Stimulated activated CD8-positive, alpha-beta memory T cell treated with anti-CD3 and anti-CD28 coated beads, Interleukin-12 subunit alpha, Interleukin-12 subunit beta, amount 100 ng/mL, for 24 hours (primary cell): ENCODE measurements at regions not wholly inside any gene's neighbourhood (a gene's known extent, or its start where the extent isn't known, plus 50 kb on each side); places are given as distances from the start of the nearest gene placed in this dataset.

Experiments used
- DNase-seq: peaks from one replicate; pipeline ENCODE4 v3.0.0-alpha.2; 2020; ENCODE audit errors: extremely low read depth

- DNase-seq = no peak
These were observed 438.3 kb downstream of the UTRN start for GRCh38 chr6:144723431-144723830.

GRCh38 chr6:144724818-144725217 is 439.7 kb downstream of the UTRN start:
- DNase-seq = no peak

DNA sequence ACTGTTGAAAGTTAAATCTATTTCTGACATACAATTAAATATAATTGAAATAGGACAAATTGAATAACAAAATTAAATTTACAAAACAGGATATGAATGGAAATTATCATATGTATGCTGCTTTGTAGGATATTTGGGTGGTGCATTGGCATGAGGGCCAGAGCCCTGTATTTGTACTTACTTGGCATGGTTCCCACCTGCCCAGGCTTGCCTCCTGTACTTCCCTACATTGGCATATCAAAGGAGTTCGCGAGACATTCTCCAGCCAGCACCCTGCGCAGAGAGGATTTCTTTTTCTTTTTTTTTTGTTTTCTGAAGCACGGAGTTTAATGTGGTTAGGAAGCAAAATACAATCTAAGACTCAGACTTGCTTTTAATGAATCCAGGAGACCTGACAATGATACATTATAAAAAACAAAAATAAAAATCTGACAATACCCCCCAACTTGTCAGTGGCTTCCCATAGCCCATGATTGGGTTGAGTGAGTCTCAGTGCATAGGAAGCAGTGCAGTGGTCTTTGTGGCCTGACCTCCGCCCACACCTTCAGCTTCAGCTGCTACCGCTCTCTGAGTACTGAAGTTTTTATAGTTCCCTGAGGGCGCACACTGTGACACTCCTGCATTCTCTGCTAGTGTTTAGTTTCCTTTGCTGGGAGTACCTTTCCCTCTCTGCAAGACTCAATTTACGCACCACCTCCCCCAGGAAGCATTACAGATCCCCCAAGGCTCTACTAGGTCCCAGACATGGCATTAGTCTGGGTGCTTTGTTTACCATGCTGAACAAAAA is 440.8 kb downstream of the UTRN start:
- DNase-seq = peak; percentile 1

GRCh38 chr6:144728804-144729203 is 443.7 kb downstream of the UTRN start:
- no peak for DNase-seq

GRCh38 chr6:144729502-144729901 is 444.4 kb downstream of the UTRN start:
- no peak for DNase-seq

DNA sequence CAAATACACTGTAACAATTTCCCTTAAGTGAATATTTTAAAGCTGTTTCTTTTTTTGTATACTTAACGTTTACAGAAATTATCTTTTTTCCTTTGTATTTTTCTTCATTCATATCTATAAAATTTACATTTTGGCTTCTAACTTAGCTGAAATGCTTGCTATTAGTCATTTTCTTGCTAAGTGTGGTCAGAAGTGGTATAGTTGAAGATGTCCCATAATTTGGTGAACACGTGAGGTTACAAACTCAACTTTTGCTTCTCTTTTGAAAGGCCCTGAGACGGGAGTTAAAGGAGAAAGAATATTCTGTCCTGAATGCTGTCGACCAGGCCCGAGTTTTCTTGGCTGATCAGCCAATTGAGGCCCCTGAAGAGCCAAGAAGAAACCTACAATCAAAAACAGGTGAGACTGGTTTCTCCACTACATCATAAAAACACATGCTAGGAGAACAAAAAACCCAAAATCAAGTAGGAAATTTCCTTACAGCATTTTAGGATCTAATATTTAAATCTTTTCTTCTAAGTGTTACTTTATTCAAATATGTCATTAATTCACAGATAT is 445.0 kb downstream of the UTRN start:
- no peak for DNase-seq

DNA sequence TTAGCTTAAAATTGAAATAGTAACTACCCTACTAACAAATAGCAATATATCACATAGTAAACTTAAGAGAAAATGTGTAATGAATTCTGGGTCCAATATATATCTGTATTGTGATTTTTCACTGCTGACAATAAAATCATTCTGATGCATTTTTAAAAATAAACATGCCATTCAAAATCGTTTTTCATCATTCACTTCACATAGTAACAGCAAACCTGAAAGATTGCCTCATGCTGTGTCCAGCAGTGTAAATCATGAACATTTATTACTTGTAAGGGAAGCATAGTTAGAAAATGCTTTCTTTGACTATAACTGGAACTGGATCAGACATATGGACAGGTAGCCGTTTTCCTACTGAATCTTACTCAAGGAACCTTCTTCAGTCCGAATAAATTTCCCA is 446.1 kb downstream of the UTRN start:
- no peak for DNase-seq

DNA sequence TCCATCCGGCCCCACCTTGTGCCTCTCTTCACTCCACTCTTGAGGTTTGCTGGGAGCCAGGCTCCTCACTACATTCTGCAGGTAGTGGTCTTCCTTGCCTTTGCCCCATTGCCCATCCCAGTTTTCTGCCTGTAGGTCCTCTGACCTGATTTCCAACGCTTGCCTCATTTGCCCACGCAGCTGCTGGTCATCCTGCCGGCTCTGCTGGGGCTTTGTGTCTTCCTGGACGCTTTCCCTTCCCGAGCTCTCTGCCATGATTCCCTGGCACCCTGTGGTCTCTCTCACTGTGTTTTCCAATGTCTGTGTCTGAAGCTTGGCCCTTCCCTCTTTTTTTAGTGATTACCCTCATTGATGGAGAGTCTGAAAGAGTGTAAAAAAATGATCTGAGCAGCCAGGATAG is 451.6 kb downstream of the UTRN start:
- DNase-seq = no peak

- no peak for DNase-seq
These were observed 452.9 kb downstream of the UTRN start for GRCh38 chr6:144737998-144738397.

DNA sequence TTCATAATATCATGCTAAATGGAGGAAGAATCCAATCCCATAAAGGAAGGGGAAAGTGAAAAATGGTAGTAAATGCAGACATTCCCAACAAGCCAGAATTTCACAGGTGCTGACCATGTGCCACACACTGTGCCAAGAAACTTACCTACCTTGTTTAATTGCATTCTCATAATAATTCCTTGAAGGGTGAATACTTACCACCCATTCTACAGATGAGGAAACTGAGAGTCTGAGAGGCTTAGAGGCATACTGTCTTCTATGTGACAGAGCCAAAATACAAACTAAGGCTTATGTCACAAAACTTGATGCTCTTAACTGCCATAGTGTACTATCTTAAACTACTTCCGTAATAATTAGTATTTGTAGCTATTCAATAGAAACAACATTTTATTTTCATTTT is 454.7 kb downstream of the UTRN start:
- no peak for DNase-seq

GRCh38 chr6:144741659-144742058 is 456.5 kb downstream of the UTRN start:
- no peak for DNase-seq

- no peak for DNase-seq
These were observed 457.6 kb downstream of the UTRN start for GRCh38 chr6:144742779-144743178.

DNA sequence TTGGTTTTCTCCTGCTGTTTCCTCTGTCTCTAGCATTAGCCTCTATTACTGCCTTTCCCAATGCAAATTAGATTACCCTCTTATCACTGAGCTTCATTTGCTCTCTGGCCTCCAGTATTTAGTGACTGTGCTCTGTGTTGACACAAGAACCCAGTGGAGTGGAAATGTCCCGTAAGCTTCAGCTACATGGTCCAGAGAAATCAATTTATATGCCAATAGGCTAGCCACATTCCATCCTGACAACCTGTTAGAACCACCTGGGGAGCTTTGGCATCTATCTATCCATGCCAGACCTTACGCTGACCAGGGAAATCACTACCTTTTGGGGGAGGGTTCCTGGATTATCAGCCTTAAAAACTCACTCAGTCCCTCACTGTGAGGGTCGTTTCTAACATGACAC is 459.6 kb downstream of the UTRN start:
- no peak for DNase-seq

DNA sequence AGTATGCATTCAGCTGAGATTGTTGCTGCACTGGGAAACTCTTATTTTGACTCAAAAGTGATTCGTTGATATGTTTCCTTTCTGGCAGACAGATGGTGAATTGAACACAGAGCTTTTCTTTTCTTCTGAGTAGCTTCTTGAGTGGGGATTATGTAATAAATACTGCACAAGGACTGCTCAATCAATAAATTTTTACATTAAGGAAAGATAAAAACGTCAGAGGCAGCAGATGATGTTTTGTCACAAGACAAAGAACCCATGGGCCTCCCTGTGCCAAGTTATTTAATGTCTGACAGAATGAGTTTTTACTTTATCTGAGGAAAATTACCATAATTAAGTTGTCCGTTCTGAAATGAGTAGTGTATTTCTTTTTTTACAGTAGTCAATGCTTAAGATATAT is 460.3 kb downstream of the UTRN start:
- no peak for DNase-seq

DNA sequence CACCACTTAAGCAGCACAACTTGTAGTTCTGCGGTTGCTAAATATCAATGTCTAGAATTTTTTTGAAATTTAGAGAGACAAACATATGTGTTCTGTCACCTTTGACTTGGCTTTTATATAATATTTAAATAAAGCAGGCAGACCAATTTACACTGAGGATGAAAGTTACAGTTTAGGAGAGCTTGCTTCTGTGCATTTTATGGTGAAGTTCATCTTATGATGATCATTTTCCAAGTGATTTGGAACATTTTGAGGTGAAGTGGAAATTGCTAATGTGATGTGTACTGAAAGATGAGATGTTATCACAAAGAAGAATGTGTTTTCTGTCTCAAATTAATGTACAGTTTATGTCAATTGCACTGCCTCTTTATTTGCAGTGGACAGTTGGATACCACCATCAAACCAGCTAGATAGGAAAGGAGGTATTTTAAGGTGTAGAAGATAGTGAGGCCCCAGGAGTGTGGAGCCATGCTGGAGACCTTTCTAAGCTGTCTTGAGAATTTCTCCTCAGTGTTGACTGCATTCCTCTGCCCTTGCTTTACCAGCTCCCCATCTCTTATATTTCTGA is 461.9 kb downstream of the UTRN start:
- DNase-seq = no peak

DNA sequence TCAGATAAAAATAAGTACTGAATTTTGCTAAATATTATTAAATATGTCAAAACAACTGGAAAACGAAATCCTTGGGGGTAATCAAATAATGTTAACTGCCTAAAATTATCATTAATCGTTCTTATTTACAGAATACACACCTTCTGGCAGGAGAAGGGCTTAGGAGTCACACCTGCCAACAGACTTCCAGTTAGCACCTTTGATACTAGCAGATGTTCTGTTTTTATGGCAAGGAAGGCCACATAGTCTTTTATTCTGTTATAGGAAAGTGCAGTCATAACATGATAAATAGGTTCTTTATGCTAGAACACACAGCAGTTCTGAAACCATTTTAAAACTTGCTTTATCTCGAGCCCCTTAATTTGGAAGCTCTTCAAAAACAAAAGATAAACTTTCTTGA is 464.1 kb downstream of the UTRN start:
- no peak for DNase-seq

GRCh38 chr6:144753023-144753705 is 468.0 kb downstream of the UTRN start:
- DNase-seq = no peak

- DNase-seq = no peak
These were observed 471.3 kb downstream of the UTRN start for GRCh38 chr6:144756469-144756868.

GRCh38 chr6:144757299-144757698 is 472.2 kb downstream of the UTRN start:
- DNase-seq = no peak

DNA sequence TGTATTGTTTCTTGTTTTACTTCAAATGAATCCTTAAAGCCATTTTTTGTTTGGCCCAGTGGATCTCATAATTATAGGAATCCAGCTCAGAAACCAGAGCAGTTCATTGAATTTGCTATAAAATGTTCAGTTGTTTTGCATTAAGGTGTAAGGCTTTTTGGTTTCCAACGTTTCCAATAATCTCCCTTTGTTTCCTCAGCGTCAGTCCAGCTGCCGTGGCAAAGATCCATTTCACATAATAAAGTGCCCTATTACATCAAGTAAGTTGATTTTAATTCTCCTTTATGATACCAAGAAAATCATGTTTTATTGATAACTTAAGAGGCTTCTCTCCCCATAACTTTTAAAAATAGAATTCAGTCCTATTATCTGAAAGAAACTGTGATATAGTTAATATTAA is 472.6 kb downstream of the UTRN start:
- no peak for DNase-seq

DNA sequence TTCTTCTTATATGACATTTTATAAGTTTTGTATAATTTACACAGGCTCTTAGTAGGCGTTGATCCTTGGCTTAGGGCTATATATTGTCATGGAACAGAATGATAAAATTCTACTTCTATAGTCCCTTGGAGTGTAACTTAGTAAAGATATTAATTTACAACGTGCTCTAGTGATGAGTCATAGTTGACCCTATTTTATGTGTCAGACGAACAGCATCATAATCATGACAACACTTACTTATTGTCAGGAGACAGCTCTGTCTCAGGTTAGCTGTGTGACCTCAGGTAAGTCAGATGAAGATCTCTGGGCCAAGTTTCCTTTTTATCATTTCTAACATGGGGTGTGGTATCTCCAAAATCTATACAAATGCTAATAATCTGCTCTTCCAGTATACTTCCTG is 473.5 kb downstream of the UTRN start:
- DNase-seq = no peak

DNA sequence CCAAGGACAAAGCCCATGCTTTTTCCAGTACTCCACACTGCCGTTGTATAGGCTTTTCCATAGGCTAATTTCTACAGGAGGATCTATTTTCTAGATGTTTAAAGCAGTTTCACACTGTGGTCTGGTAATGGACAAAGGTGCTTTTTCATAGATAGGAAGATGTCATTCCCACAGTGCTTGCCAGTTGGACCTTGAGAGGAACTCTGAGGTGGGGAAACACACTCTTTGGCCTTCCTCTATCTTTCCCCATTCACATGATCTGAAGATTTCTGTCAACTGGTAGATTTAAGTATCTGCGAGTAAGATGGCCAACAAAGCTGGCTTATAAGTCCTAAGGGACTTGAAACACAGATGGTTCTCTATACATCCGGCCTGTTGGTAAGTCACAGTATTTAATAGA is 477.3 kb downstream of the UTRN start:
- DNase-seq = no peak

DNA sequence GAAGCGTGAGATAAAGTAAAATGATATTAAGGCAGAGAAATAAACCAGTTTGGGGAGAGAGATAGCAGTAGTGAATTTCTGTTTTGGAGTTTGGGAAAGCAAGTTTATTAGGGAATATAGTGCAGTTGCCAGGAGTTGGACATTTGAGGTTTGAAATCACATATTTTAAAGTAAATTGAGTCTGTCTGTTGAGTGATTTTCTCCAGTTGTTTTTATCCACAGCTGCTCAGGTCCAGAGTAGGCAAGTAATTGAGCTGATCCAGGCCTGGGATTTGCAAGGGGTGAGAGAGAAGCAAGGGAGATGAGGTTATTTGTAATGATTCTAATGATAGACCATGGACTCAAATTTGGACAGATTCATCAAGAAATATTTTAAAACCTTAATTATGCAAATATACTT is 481.9 kb downstream of the UTRN start:
- DNase-seq = no peak
